SK-N-SH (cell line): ENCODE measurements at regions not wholly inside any gene's neighbourhood (a gene's known extent, or its start where the extent isn't known, plus 50 kb on each side); places are given as distances from the start of the nearest gene placed in this dataset.

Experiments used
- CTCF ChIA-PET: fragments of 300-600, 350-600 bp; formaldehyde crosslinking; extraction: SDS; loops from one replicate; lab custom pipeline; 2021; lab: Yijun Ruan, JAX
- POLR2A ChIA-PET: fragments of 350-600 bp; sonication (Branson Sonifier 250); formaldehyde crosslinking; extraction: SDS; loops from one replicate; lab custom pipeline; 2020; ENCODE audit warnings: antibody characterized with exemption, inconsistent platforms; lab: Yijun Ruan, JAX
- DNase-seq: peaks from one replicate; pipeline ENCODE4 v3.0.0; 2012
- H2AFZ ChIP-seq: fragments of 200-600 bp; sonication (generic); 2 replicates; pipeline ENCODE4 v1.8.1; 2016; ENCODE audit warnings: antibody characterized with exemption, mild to moderate bottlenecking, low read depth
- H3F3A ChIP-seq: fragments of 200-600 bp; sonication (generic); replicated peaks from 2 replicates; pipeline ENCODE3; 2016; ENCODE audit warnings: antibody characterized with exemption, mild to moderate bottlenecking; ENCODE audit not compliant: insufficient read depth
- H3K27ac ChIP-seq, 2 experiments: fragments of 200-500 bp in 1 of 2; fragments of 200-600 bp in 1 of 2; sonication (Bioruptor generic) in 1 of 2; sonication (generic), shearing (Covaris generic) in 1 of 2; 2 replicates each; pipeline versions ENCODE4 v1.5.1 to v1.6.1; 2014 to 2016; ENCODE audit warnings: low read depth in 2 of 2, inconsistent platforms in 1 of 2, low read length in 1 of 2, mild to moderate bottlenecking in 1 of 2, mixed read lengths in 1 of 2
- H3K27me3 ChIP-seq: fragments of 200-600 bp; sonication (generic), shearing (Covaris generic); 2 replicates; pipeline ENCODE4 v1.6.1; 2016; ENCODE audit warnings: mixed run types; ENCODE audit not compliant: insufficient read depth
- H3K36me3 ChIP-seq, 2 experiments: fragments of 200-500 bp in 1 of 2; fragments of 200-600 bp in 1 of 2; sonication (Bioruptor generic) in 1 of 2; sonication (generic) in 1 of 2; replicated peaks in 1 of 2; 2 replicates each; pipeline versions ENCODE3 to v1.5.1; 2014 to 2016; ENCODE audit warnings: low read length in 1 of 2, mild to moderate bottlenecking in 1 of 2; ENCODE audit not compliant: insufficient read depth in 2 of 2, control insufficient read depth in 1 of 2
- H3K4me1 ChIP-seq, 2 experiments: fragments of 200-500 bp in 1 of 2; fragments of 200-600 bp in 1 of 2; sonication (Bioruptor generic) in 1 of 2; sonication (generic), shearing (Covaris generic) in 1 of 2; 2 replicates each; pipeline versions ENCODE4 v1.5.1 to v1.6.1; 2014 to 2016; ENCODE audit warnings: low read depth in 1 of 2, low read length in 1 of 2, mixed run types in 1 of 2; ENCODE audit not compliant: insufficient read depth in 2 of 2, control insufficient read depth in 1 of 2
- H3K4me2 ChIP-seq: fragments of 200-600 bp; sonication (generic), shearing (Covaris generic); 2 replicates; pipeline ENCODE4 v1.6.1; 2017; ENCODE audit warnings: mixed run types
- H3K4me3 ChIP-seq, 2 experiments: fragments of 200-500 bp in 1 of 2; fragments of 200-600 bp in 1 of 2; sonication (Bioruptor generic) in 1 of 2; sonication (generic), shearing (Covaris generic) in 1 of 2; 2 replicates each; pipeline versions ENCODE4 v1.5.1 to v1.8.1; 2014 to 2016; ENCODE audit warnings: low read depth in 2 of 2, inconsistent platforms in 1 of 2, low read length in 1 of 2, mild to moderate bottlenecking in 1 of 2, mixed read lengths in 1 of 2, moderate library complexity in 1 of 2
- H3K79me2 ChIP-seq: fragments of 200-600 bp; sonication (generic); 2 replicates; pipeline ENCODE4 v1.8.1; 2017; ENCODE audit warnings: mild to moderate bottlenecking; ENCODE audit not compliant: insufficient read depth
- H3K9ac ChIP-seq: fragments of 200-600 bp; sonication (generic); 2 replicates; pipeline ENCODE4 v1.6.1; 2017; ENCODE audit warnings: mixed run types
- H3K9me2 ChIP-seq: fragments of 200-600 bp; sonication (generic); 2 replicates; pipeline ENCODE4 v1.6.1; 2017; ENCODE audit warnings: mixed run types
- H3K9me3 ChIP-seq: fragments of 200-600 bp; sonication (generic); 2 replicates; pipeline ENCODE4 v1.6.1; 2017; ENCODE audit warnings: mixed run types, mild to moderate bottlenecking, moderate library complexity
- H4K20me1 ChIP-seq: fragments of 200-600 bp; sonication (generic); 2 replicates; pipeline ENCODE4 v1.6.1; 2017; ENCODE audit warnings: mild to moderate bottlenecking, mixed run types; ENCODE audit not compliant: insufficient read depth
- CHD2 ChIP-seq: fragments of 150-350 bp; IDR thresholded peaks from 2 replicates; pipeline ENCODE4 v1.6.1; 2018; ENCODE audit warnings: low read length; ENCODE audit not compliant: partially characterized antibody
- ELF1 ChIP-seq: IDR thresholded peaks from 2 replicates; pipeline ENCODE4 v1.4.0; 2012
- EP300 ChIP-seq, 2 experiments: IDR thresholded peaks; 2 replicates each; pipeline versions ENCODE4 v1.4.0 to v1.6.1; 2012; ENCODE audit warnings: borderline replicate concordance in 1 of 2, low read depth in 1 of 2, low read length in 1 of 2
- FOSL2 ChIP-seq: IDR thresholded peaks from 2 replicates; pipeline ENCODE4 v1.4.0; 2012; ENCODE audit warnings: low read depth, mild to moderate bottlenecking, moderate library complexity, borderline replicate concordance
- FOXM1 ChIP-seq: IDR thresholded peaks from 2 replicates; pipeline ENCODE4 v1.4.0; 2012; ENCODE audit warnings: low read depth, mild to moderate bottlenecking
- GATA2 ChIP-seq: sonication (generic); formaldehyde crosslinking; IDR thresholded peaks from 2 replicates; pipeline ENCODE4 v1.5.0; 2020; ENCODE audit warnings: mild to moderate bottlenecking, missing genetic modification reagents
- JUND ChIP-seq: IDR thresholded peaks from 2 replicates; pipeline ENCODE4 v1.4.0; 2012
- MEF2A ChIP-seq: IDR thresholded peaks from 2 replicates; pipeline ENCODE4 v1.4.0; 2012; ENCODE audit warnings: low read depth, borderline replicate concordance
- NFIC ChIP-seq: IDR thresholded peaks from 2 replicates; pipeline ENCODE4 v1.4.0; 2012; ENCODE audit warnings: borderline replicate concordance
- NRF1 ChIP-seq: IDR thresholded peaks from 2 replicates; pipeline ENCODE4 v1.6.1; 2012; ENCODE audit warnings: low read depth, mild to moderate bottlenecking, low read length
- POLR2AphosphoS5 ChIP-seq: IDR thresholded peaks from 2 replicates; pipeline ENCODE4 v1.6.1; 2012; ENCODE audit warnings: low read depth, low read length
- RAD21 ChIP-seq: IDR thresholded peaks from 2 replicates; pipeline ENCODE4 v1.6.1; 2012; ENCODE audit warnings: mild to moderate bottlenecking, low read length
- RCOR1 ChIP-seq: fragments of 150-350 bp; IDR thresholded peaks from 2 replicates; pipeline ENCODE4 v1.6.1; 2017; ENCODE audit warnings: antibody characterized with exemption, low read length
- RXRA ChIP-seq: IDR thresholded peaks from 2 replicates; pipeline ENCODE4 v1.4.0; 2012; ENCODE audit warnings: low read depth, mild to moderate bottlenecking, borderline replicate concordance
- YY1 ChIP-seq: IDR thresholded peaks from 2 replicates; pipeline ENCODE4 v1.4.0; 2012; ENCODE audit warnings: low read depth, mild to moderate bottlenecking
- WGBS: methylation state at CpG from one replicate; pipeline ENCODE4 v1.1.6; 2017; ENCODE audit warnings: low lambda C conversion rate; 5-methylcytosine and 5-hydroxymethylcytosine counted together
- TF ChIP-seq, protein P1 (sequence below): IDR thresholded peaks from 2 replicates; pipeline ENCODE4 v1.4.0; 2012; ENCODE audit warnings: low read depth, borderline replicate concordance
- TF ChIP-seq, protein P2 (sequence below): IDR thresholded peaks from 2 replicates; pipeline ENCODE4 v1.4.0; 2012; ENCODE audit warnings: low read depth
- TF ChIP-seq, protein P3 (sequence below): fragments of 150-350 bp; IDR thresholded peaks from 2 replicates; pipeline ENCODE4 v1.6.1; 2017; ENCODE audit warnings: antibody characterized with exemption, low read length, low read depth, borderline replicate concordance
- TF ChIP-seq, protein P4 (sequence below): fragments of 150-350 bp; IDR thresholded peaks from 2 replicates; pipeline ENCODE4 v1.6.1; 2016; ENCODE audit warnings: mild to moderate bottlenecking, low read depth, low read length
- TF ChIP-seq, protein P5 (sequence below): IDR thresholded peaks from 2 replicates; pipeline ENCODE4 v1.4.0; 2012; ENCODE audit warnings: low read depth, borderline replicate concordance

DNA sequence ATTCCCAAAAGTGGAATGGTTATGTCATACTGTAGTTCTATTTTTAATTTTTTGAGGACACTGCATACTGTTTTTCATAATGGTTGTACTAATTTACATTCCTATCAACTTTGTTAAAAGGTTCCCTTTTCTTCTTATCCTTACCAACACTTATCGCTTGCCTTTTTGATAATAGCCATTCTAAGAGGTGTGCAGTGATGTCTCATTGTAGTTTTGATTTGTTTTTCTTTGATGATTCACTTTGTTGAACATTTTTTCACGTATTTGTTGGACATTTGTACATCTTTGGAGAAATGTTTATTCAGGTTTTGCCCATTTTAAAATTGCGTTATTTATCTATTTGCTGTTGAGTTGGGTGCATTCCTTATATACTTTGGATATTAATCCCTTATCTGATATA lies 188.8 kb upstream of the SPRY2 start (continued):
- TF ChIP-seq, protein P1, sequence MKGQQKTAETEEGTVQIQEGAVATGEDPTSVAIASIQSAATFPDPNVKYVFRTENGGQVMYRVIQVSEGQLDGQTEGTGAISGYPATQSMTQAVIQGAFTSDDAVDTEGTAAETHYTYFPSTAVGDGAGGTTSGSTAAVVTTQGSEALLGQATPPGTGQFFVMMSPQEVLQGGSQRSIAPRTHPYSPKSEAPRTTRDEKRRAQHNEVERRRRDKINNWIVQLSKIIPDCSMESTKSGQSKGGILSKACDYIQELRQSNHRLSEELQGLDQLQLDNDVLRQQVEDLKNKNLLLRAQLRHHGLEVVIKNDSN, result no peak

DNA sequence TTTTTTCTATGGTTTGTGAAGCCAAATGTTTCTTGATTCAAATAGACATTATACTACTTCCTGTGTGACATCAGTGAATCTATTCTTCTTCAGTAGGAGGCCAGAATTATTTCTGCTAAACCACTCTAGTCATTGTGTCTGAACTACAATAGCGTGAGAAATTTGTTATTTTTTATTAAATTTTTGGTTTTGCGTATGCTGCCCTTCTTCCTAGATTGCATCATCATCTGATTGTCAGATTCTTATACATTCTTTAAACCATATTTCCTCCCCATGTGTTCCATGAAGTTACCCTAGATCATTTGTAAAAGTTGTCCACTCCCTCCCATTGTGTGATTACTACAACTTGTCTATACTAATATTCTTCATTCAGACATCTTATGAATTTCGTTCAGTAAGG lies 187.8 kb upstream of the SPRY2 start:
- H3K27me3 ChIP-seq, result no peaks in the 10 kb centered on the region
- H3F3A ChIP-seq, result peaks cover 11% of the 10 kb centered on the region
- H2AFZ ChIP-seq, result no peak overlapping the region
- WGBS, result 83% methylated on average over 3 of the region's 3 CpGs
- H3K4me2 ChIP-seq, result no peak overlapping the region
- no peak overlapping the region for H3K9ac ChIP-seq
- H3K9me2 ChIP-seq, result no peaks in the 10 kb centered on the region
- no peaks in the 10 kb centered on the region for H4K20me1 ChIP-seq
- H3K79me2 ChIP-seq, result no peaks in the 10 kb centered on the region
- DNase-seq, result no peak
- no peaks in the 10 kb centered on the region for H3K36me3 ChIP-seq
- H3K4me3 ChIP-seq, result no peak overlapping the region
- no peak for TF ChIP-seq NFIC
- TF ChIP-seq RCOR1, result no peak
- TF ChIP-seq FOSL2, result no peak
- TF ChIP-seq CHD2, result no peak
- TF ChIP-seq, protein P2, sequence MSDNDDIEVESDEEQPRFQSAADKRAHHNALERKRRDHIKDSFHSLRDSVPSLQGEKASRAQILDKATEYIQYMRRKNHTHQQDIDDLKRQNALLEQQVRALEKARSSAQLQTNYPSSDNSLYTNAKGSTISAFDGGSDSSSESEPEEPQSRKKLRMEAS, result no peak
- TF ChIP-seq RAD21, result no peak
- no peak for TF ChIP-seq ELF1
- TF ChIP-seq RXRA, result no peak
- TF ChIP-seq, protein P3, sequence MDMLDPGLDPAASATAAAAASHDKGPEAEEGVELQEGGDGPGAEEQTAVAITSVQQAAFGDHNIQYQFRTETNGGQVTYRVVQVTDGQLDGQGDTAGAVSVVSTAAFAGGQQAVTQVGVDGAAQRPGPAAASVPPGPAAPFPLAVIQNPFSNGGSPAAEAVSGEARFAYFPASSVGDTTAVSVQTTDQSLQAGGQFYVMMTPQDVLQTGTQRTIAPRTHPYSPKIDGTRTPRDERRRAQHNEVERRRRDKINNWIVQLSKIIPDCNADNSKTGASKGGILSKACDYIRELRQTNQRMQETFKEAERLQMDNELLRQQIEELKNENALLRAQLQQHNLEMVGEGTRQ, result no peak
- TF ChIP-seq FOXM1, result no peak
- TF ChIP-seq JUND, result no peak
- TF ChIP-seq POLR2AphosphoS5, result no peak
- TF ChIP-seq MEF2A, result no peak
- TF ChIP-seq, all 33 proteins: peak for 0
- Histone ChIP-seq H3K9me3 (no peaks in the 10 kb centered on the region), H3K4me1 (peaks cover 0 to 7% of the 10 kb centered on the region in 2 experiments; a peak in 2 of 4 replicates), H3K27ac (no peak overlapping the region)
- ChIA-PET POLR2A (no interaction called here), CTCF (no interaction called here)

DNA sequence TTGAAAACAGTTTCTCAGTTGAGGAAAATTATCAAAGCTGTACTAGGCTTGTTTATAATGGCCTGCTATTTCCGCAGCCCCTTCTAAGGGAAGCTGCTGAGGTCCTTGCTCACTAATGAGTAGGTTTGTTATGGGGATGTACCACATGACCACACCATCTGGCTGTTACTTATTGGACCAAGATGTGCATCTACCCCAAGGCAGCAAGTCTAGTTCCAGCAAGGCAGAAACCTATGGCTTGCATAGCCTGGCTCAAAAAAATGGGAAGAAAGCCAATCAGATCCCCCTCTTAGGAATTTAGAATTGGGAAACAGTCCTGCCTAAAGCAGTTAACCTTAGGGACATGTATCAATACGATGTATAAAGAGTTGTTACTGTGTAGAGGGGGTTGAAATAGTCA lies 186.5 kb upstream of the SPRY2 start:
- H3K9me3 ChIP-seq, result no peaks in the 10 kb centered on the region
- POLR2A ChIA-PET, result no interaction called here
- no peak overlapping the region for H2AFZ ChIP-seq
- 57% methylated on average over 2 of the region's 2 CpGs for WGBS
- CTCF ChIA-PET, result interaction anchor here (0.7 to 1.2 kb wide), 3 partner anchors 19 to 99 kb away, joined by 3 to 4 read pairs (median 4); no protein-coding TSS in a partner anchor
- H3K36me3 ChIP-seq, result no peaks in the 10 kb centered on the region
- peak; percentile 46 for DNase-seq
- no peaks in the 10 kb centered on the region for H4K20me1 ChIP-seq
- no peak overlapping the region for H3K9ac ChIP-seq
- peaks cover 15% of the 10 kb centered on the region for H3F3A ChIP-seq
- H3K4me3 ChIP-seq, result no peak overlapping the region
- H3K79me2 ChIP-seq, result no peaks in the 10 kb centered on the region
- TF ChIP-seq ELF1 (no peak), YY1 (no peak), EP300 (IDR thresholded peaks at IDR 0.05; ENCODE audit: borderline replicate concordance in 1 of 2, low read depth in 1 of 2, low read length in 1 of 2) (peak in 1 of 2 experiments; percentile 79; a peak in 2 of 4 replicates), GATA2 (CRISPR knock-in tag) (peak; percentile 69), CHD2 (peak; percentile 55), MEF2A (no peak), RCOR1 (peak; percentile 74; the same call in 1 of the 2 replicates), POLR2AphosphoS5 (no peak), NRF1 (no peak), FOSL2 (no peak)
- TF ChIP-seq, protein P4, sequence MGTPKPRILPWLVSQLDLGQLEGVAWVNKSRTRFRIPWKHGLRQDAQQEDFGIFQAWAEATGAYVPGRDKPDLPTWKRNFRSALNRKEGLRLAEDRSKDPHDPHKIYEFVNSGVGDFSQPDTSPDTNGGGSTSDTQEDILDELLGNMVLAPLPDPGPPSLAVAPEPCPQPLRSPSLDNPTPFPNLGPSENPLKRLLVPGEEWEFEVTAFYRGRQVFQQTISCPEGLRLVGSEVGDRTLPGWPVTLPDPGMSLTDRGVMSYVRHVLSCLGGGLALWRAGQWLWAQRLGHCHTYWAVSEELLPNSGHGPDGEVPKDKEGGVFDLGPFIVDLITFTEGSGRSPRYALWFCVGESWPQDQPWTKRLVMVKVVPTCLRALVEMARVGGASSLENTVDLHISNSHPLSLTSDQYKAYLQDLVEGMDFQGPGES, result no peak
- TF ChIP-seq, protein P2, result no peak
- TF ChIP-seq, protein P5, sequence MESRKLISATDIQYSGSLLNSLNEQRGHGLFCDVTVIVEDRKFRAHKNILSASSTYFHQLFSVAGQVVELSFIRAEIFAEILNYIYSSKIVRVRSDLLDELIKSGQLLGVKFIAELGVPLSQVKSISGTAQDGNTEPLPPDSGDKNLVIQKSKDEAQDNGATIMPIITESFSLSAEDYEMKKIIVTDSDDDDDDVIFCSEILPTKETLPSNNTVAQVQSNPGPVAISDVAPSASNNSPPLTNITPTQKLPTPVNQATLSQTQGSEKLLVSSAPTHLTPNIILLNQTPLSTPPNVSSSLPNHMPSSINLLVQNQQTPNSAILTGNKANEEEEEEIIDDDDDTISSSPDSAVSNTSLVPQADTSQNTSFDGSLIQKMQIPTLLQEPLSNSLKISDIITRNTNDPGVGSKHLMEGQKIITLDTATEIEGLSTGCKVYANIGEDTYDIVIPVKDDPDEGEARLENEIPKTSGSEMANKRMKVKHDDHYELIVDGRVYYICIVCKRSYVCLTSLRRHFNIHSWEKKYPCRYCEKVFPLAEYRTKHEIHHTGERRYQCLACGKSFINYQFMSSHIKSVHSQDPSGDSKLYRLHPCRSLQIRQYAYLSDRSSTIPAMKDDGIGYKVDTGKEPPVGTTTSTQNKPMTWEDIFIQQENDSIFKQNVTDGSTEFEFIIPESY, result no peak
- H3K27me3 ChIP-seq, result no peaks in the 10 kb centered on the region
- no peaks in the 10 kb centered on the region for H3K9me2 ChIP-seq
- peaks cover 0 to 7% of the 10 kb centered on the region in 2 experiments; a peak in 2 of 4 replicates for H3K4me1 ChIP-seq
- H3K27ac ChIP-seq, result peak overlapping the region in 1 of 2 experiments; percentile 47; a peak in 2 of 4 replicates
- H3K4me2 ChIP-seq, result no peak overlapping the region
